Neural crest cell (in vitro differentiated cells): ENCODE measurements at regions not wholly inside any gene's neighbourhood (a gene's known extent, or its start where the extent isn't known, plus 50 kb on each side); places are given as distances from the start of the nearest gene placed in this dataset.

ENCODE experiments used
- DNase-seq: peaks from one replicate; pipeline ENCODE4 v3.0.0; 2021; ENCODE audit warnings: low read depth, mixed read lengths, low spot score
- H3K27ac Mint-ChIP-seq: one replicate; pipeline ENCODE4 v1.8.0; 2021; ENCODE audit warnings: mild to moderate bottlenecking, mixed read lengths; ENCODE audit not compliant: unreplicated experiment
- H3K27me3 Mint-ChIP-seq: 2 replicates; pipeline ENCODE4 v1.8.0; 2021; ENCODE audit warnings: low read depth, mild to moderate bottlenecking, mixed read lengths
- H3K36me3 Mint-ChIP-seq: 2 replicates; pipeline ENCODE4 v1.8.0; 2021; ENCODE audit warnings: low read depth, mild to moderate bottlenecking, mixed read lengths
- H3K4me1 Mint-ChIP-seq: 2 replicates; pipeline ENCODE4 v1.8.0; 2021; ENCODE audit warnings: mixed read lengths
- H3K4me3 Mint-ChIP-seq: one replicate; pipeline ENCODE4 v1.8.0; 2021; ENCODE audit warnings: mild to moderate bottlenecking, mixed read lengths
- H3K9me3 Mint-ChIP-seq: 2 replicates; pipeline ENCODE4 v1.8.0; 2021; ENCODE audit warnings: mixed read lengths
- TF ChIP-seq, protein P1 (sequence below): fragments of 200-600 bp; sonication (generic); conservative IDR thresholded peaks from 2 replicates; pipeline ENCODE4 v1.5.0; 2021; ENCODE audit warnings: antibody characterized with exemption, mild to moderate bottlenecking

DNA sequence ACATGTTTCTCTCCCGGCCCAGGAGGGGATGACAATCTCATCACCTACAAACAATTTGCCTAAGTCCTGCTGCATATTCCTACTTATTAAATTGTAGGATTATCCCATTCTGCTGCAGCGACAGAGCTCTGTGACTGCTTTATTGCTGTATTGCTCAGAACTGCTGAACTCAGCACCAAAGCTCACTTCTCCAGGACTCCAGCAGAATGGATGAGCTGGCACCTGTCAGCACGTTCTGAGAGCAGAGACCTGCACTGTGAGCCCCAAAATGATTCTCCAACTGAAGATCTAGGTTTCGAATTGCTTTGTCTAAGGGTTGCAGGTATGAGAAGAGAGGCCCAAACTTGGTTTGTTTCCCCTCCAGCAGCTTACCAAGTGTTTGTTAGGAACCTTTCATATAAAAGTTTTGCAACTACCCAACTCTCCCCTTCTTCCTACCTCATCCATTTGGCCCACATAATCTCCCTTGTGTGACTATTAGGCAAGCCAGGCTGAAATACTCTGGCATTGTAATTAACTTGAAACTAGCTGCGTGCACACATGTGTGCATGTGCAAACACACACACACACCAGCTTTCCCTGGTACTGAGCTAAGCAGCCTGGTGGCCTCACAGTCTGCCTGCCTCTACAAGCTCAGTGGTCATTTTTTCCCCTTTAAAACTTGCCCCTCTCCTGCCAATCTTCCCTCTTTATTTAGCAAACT is 161.4 kb upstream of the CAMK1G start:
- H3K9me3 Mint-ChIP-seq = peaks cover 3% of the 10 kb centered on the region
- peaks cover 24% of the 10 kb centered on the region for H3K4me1 Mint-ChIP-seq
- DNase-seq = no peak

DNA sequence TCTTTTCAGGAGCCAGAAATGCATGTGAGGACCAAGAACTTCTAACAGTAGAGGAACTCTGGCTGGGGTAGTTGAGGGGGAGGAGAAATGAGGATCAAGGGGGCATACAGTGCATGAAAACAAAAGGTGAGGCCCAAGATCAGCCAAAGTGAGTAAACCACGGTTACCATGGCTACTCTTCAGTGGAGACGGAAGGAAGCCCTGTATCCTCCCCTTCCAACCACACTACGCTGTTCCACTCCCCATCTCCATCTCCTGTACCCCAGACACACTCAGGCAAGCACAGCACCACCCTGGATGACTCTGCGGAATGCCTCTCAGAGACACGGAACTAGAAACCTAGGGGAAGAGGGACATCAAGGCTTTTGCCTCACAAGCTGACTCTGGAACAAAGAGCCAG is 157.6 kb upstream of the CAMK1G start:
- H3K4me1 Mint-ChIP-seq = peaks cover 44% of the 10 kb centered on the region
- H3K27me3 Mint-ChIP-seq = peaks cover 9% of the 10 kb centered on the region

More for the DNA sequence above, 161.4 kb upstream of the CAMK1G start:
- H3K4me3 Mint-ChIP-seq = no peak overlapping the region
- no peak overlapping the region for H3K27ac Mint-ChIP-seq
- no peaks in the 10 kb centered on the region for H3K36me3 Mint-ChIP-seq
- H3K27me3 Mint-ChIP-seq = no peaks in the 10 kb centered on the region
- TF ChIP-seq, protein P1, sequence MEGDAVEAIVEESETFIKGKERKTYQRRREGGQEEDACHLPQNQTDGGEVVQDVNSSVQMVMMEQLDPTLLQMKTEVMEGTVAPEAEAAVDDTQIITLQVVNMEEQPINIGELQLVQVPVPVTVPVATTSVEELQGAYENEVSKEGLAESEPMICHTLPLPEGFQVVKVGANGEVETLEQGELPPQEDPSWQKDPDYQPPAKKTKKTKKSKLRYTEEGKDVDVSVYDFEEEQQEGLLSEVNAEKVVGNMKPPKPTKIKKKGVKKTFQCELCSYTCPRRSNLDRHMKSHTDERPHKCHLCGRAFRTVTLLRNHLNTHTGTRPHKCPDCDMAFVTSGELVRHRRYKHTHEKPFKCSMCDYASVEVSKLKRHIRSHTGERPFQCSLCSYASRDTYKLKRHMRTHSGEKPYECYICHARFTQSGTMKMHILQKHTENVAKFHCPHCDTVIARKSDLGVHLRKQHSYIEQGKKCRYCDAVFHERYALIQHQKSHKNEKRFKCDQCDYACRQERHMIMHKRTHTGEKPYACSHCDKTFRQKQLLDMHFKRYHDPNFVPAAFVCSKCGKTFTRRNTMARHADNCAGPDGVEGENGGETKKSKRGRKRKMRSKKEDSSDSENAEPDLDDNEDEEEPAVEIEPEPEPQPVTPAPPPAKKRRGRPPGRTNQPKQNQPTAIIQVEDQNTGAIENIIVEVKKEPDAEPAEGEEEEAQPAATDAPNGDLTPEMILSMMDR = no peak

DNA sequence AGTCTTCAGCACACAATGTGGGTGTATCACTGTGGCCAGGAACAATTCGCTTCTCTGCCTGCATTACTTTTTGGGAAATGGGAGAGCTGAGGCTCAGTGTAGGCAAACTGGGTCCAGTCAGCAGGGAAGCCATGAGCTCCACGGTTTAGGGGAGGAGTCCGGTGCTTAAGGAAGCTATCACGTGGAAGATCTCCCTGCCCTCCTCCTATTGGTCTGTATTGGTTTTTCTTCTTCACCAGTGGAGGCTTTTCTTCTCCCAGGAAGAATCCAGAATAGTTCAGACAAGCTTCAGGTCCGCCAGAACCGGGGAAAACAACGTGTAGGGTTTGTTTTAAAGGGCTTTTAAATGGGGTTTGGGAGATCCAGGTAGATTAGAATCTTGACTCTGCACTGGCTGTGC is 156.2 kb upstream of the CAMK1G start:
- peaks cover 9% of the 10 kb centered on the region for H3K27me3 Mint-ChIP-seq
- no peak overlapping the region for H3K27ac Mint-ChIP-seq
- H3K4me3 Mint-ChIP-seq = no peak overlapping the region
- no peaks in the 10 kb centered on the region for H3K36me3 Mint-ChIP-seq
- H3K9me3 Mint-ChIP-seq = no peaks in the 10 kb centered on the region
- DNase-seq = no peak
- TF ChIP-seq, protein P1 = no peak
- H3K4me1 Mint-ChIP-seq = peaks cover 43% of the 10 kb centered on the region

More for the DNA sequence above, 157.6 kb upstream of the CAMK1G start:
- TF ChIP-seq, protein P1 = no peak
- Mint-ChIP-seq H3K27ac (peak overlapping the region; percentile 47), H3K36me3 (no peaks in the 10 kb centered on the region), H3K9me3 (no peaks in the 10 kb centered on the region), H3K4me3 (no peak overlapping the region)
- no peak for DNase-seq

DNA sequence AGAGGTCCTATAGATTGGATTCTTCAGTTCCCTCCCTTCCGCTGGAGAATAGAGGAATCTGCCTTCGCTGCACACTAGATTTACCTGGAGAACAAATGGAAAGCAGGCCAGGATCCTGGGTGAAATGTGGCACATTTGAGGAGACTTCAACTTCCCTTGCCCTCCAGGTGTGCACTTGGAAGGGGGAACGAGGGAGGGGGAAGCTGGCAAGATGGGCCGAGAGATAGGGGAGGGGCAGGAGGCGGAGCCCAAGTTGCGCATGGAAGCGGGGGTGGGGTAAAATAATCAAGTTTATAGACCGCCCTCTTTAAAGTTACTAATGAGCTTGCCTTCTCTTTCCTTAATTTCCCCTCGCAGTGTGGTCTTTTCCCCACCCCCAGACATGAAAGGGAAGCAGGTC is 155.7 kb upstream of the CAMK1G start:
- Mint-ChIP-seq H3K9me3 (no peaks in the 10 kb centered on the region), H3K4me3 (no peak overlapping the region), H3K4me1 (peaks cover 49% of the 10 kb centered on the region), H3K27ac (no peak overlapping the region), H3K27me3 (peaks cover 9% of the 10 kb centered on the region), H3K36me3 (no peaks in the 10 kb centered on the region)
- TF ChIP-seq, protein P1 = no peak
- no peak for DNase-seq

DNA sequence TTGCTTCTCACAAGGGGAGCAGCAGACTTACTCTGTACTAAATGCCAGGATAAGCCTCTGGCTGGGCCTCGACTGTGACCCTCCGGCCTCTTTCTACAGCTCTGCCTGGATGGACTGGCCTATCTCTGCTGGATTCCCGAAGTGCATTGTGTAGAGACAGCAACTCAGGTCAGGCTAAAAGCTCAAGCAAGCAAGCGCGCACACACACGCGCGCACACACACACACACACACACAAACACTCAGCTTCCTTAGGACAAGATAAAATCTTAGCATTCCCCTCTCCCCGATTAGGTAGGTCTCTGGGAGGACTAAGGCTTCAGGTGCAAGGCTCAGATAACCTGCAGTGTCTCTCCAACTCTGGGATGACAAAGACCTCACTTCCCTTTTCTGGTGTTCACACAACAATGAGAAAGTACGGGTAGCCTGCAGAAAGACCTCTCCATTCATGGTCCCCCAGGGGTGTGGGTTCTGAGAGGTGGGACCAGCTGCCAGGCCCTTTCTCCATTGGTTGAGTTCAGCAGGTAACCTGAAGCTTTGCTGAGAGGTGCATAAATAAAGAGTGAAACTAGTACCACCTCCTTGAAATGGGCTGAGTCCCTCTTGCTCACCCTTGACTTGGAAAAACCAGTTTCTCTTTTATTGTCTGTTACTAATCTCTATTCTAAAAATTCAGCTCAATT is 155.1 kb upstream of the CAMK1G start:
- peaks cover 55% of the 10 kb centered on the region for H3K4me1 Mint-ChIP-seq
- TF ChIP-seq, protein P1 = no peak
- no peaks in the 10 kb centered on the region for H3K9me3 Mint-ChIP-seq
- H3K36me3 Mint-ChIP-seq = no peaks in the 10 kb centered on the region
- H3K4me3 Mint-ChIP-seq = no peak overlapping the region
- H3K27me3 Mint-ChIP-seq = peaks cover 9% of the 10 kb centered on the region
- H3K27ac Mint-ChIP-seq = no peak overlapping the region
- DNase-seq = no peak
